OCI-LY1 (cell line): ENCODE measurements at regions not wholly inside any gene's neighbourhood (a gene's known extent, or its start where the extent isn't known, plus 50 kb on each side); places are given as distances from the start of the nearest gene placed in this dataset.

ENCODE experiments used
- EZH2 ChIP-seq: fragments of 200-600 bp; sonication (generic), shearing (Covaris generic); IDR thresholded peaks from 2 replicates; pipeline ENCODE4 v1.8.0; 2017; ENCODE audit warnings: borderline replicate concordance, mixed run types, mild to moderate bottlenecking, antibody characterized with exemption, low read length, moderate library complexity, mixed read lengths
- TF ChIP-seq, protein P1 (sequence below): fragments of 200-600 bp; sonication (generic), shearing (Covaris generic); IDR thresholded peaks from 2 replicates; pipeline ENCODE4 v1.5.1; 2017; ENCODE audit warnings: mild to moderate bottlenecking, antibody characterized with exemption, low read length, moderate library complexity, mixed read lengths

DNA sequence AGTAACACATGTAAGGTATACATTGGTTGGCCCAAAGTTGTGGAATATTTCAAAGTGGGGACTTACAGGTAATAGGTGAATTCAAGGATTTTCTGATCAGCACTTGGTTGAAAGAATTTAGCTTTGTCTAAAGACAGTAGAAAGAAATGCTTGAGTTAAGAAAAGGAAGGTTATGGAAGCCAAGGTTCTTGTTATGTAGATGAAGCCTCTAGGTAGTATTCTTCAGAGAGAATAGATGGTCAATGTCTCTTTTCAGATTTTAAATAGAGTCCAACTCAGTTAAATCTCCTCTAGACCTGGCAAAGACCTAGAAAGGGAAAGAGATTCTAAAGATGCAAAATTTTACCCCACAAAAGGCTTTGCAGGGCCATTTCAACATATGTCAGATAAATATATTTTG is 157.4 kb downstream of the ANKRD30B start:
- TF ChIP-seq, protein P1, sequence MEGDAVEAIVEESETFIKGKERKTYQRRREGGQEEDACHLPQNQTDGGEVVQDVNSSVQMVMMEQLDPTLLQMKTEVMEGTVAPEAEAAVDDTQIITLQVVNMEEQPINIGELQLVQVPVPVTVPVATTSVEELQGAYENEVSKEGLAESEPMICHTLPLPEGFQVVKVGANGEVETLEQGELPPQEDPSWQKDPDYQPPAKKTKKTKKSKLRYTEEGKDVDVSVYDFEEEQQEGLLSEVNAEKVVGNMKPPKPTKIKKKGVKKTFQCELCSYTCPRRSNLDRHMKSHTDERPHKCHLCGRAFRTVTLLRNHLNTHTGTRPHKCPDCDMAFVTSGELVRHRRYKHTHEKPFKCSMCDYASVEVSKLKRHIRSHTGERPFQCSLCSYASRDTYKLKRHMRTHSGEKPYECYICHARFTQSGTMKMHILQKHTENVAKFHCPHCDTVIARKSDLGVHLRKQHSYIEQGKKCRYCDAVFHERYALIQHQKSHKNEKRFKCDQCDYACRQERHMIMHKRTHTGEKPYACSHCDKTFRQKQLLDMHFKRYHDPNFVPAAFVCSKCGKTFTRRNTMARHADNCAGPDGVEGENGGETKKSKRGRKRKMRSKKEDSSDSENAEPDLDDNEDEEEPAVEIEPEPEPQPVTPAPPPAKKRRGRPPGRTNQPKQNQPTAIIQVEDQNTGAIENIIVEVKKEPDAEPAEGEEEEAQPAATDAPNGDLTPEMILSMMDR = no peak
- no peak for TF ChIP-seq EZH2
